OCI-LY3 (cell line): ENCODE measurements at regions not wholly inside any gene's neighbourhood (a gene's known extent, or its start where the extent isn't known, plus 50 kb on each side); places are given as distances from the start of the nearest gene placed in this dataset.

Experiments
- CTCF ChIP-seq: fragments of 200-600, 300-600 bp; sonication (generic); IDR thresholded peaks from 2 replicates; pipeline ENCODE4 v1.5.1; 2014; ENCODE audit warnings: antibody characterized with exemption, low read length, low read depth
- EZH2phosphoT487 ChIP-seq: fragments of 200-600 bp; shearing (Covaris generic); IDR thresholded peaks from 2 replicates; pipeline ENCODE4 v1.6.1; 2018; ENCODE audit warnings: antibody characterized with exemption, mixed run types, low read depth

DNA sequence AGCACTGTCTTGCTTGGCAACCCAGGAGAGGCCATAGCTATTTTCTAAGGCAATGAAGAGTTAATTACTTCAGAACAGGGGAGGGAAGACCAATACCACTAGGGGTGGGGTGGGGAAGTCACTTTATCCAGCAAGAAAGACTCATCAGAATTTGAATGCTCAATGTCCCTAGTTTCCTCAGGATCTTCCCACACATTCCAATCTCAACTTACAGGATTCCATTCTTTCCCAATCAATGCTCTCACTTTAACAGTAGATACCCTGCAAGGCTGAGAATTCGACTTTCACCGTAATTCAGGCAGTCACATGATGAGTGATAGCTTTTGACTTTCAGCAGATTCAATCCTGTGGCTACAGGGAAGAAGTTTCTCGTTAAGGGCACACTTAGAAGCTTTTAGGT, 526.6 kb upstream of the SEL1L start:
- TF ChIP-seq CTCF, result no peak
- no peak for TF ChIP-seq EZH2phosphoT487
